Stomach (tissue), 8 donors: ENCODE measurements at regions not wholly inside any gene's neighbourhood (a gene's known extent, or its start where the extent isn't known, plus 50 kb on each side); places are given as distances from the start of the nearest gene placed in this dataset.

Source experiments
- DNase-seq, 2 donors: peaks; one replicate each; pipeline versions ENCODE4 v3.0.0 to v3.0.0-alpha.2; 2013 to 2019
- H3K27ac ChIP-seq, 5 donors: fragments of 200-600 bp in 4 of 5; sonication (generic) in 4 of 5; one replicate each; pipeline ENCODE4 v1.5.1; 2013 to 2019; ENCODE audit warnings: mild to moderate bottlenecking in 1 of 5, moderate library complexity in 1 of 5
- H3K27me3 ChIP-seq, 3 donors: fragments of 200-600 bp; sonication (generic); one replicate each; pipeline ENCODE4 v1.5.1; 2017 to 2019; ENCODE audit warnings: mixed run types in 1 of 3
- H3K36me3 ChIP-seq, 4 donors: fragments of 200-600 bp; sonication (generic); 1 replicate in 3 of 4; 2 replicates in 1 of 4; pipeline ENCODE4 v1.5.1; 2016 to 2019
- H3K4me1 ChIP-seq, 4 donors: fragments of 200-600 bp; sonication (generic); one replicate each; pipeline ENCODE4 v1.5.1; 2016 to 2019
- H3K4me3 ChIP-seq, 4 donors: fragments of 200-600 bp; sonication (generic) in 3 of 4; one replicate each; pipeline ENCODE4 v1.5.1; 2016 to 2019; ENCODE audit warnings: mild to moderate bottlenecking in 1 of 4
- H3K9me3 ChIP-seq, 4 donors: fragments of 200-600 bp; sonication (generic); one replicate each; pipeline ENCODE4 v1.5.1; 2016 to 2019
- CTCF ChIP-seq, 7 experiments: fragments of 450-650 bp in 4 of 7; fragments of 200-600 bp in 3 of 7; sonication (generic) in 3 of 7; IDR thresholded peaks; one replicate each; pipeline ENCODE4 v1.5.1; 2016 to 2019; ENCODE audit warnings: antibody characterized with exemption in 7 of 7, control low read depth in 2 of 7, mild to moderate bottlenecking in 1 of 7
- EP300 ChIP-seq: sonication (generic); formaldehyde crosslinking; IDR thresholded peaks from one replicate; pipeline ENCODE4 v1.6.1; 2017; ENCODE audit warnings: antibody characterized with exemption
- POLR2A ChIP-seq, 4 donors: fragments of 450-650 bp; IDR thresholded peaks; one replicate each; pipeline ENCODE4 v1.6.1; 2016; ENCODE audit warnings: antibody characterized with exemption in 4 of 4, control low read depth in 2 of 4, mild to moderate bottlenecking in 1 of 4, moderate library complexity in 1 of 4
- POLR2AphosphoS5 ChIP-seq, 3 donors: sonication (generic); formaldehyde crosslinking; IDR thresholded peaks; one replicate each; pipeline ENCODE4 v1.6.1; 2016; ENCODE audit warnings: antibody characterized with exemption in 3 of 3
- WGBS, 5 donors: extraction: QIAGEN DNeasy Blood & Tissue Kit in 3 of 5; methylation state at CpG; one replicate each; pipeline versions ENCODE4 v1.1.5 to v1.1.7; 2013 to 2018; 5-methylcytosine and 5-hydroxymethylcytosine counted together
- intact Hi-C: fragments of 100-400 bp; cut with DNase I; formaldehyde crosslinking; loops from one replicate; pipeline ENCODE4 v1.15.1; 2023; ENCODE audit warnings: low total_unique reads
- donor health status: healthy with polysubstance abuse.
- donor health status: Bipolar disorder and iron deficiency.
- donor health status: healthy.

- intact Hi-C loops: no loop called here
- Histone ChIP-seq H3K27me3 (no peaks in the 10 kb centered on the region), H3K36me3 (no peaks in the 10 kb centered on the region), H3K9me3 (no peaks in the 10 kb centered on the region), H3K4me1 (no peaks in the 10 kb centered on the region), H3K4me3 (no peak overlapping the region), H3K27ac (no peak overlapping the region)
- 88 to 99% (median 95%) methylated on average over 2 of the region's 2 CpGs for WGBS, 5 donors
- DNase-seq: no peak
- TF ChIP-seq EP300 (no peak), POLR2A (IDR thresholded peaks at IDR 0.05) (no peak), POLR2AphosphoS5 (IDR thresholded peaks at IDR 0.05) (no peak), CTCF (IDR thresholded peaks at IDR 0.05) (no peak)
These were observed 60.3 kb upstream of the UPP2 start for GRCh38 chr2:158041400-158041799.

GRCh38 chr2:158038901-158039300, 62.8 kb upstream of the UPP2 start:
- TF ChIP-seq POLR2AphosphoS5 (IDR thresholded peaks at IDR 0.05) (no peak), EP300 (no peak), CTCF (IDR thresholded peaks at IDR 0.05) (no peak)
- no peak for DNase-seq
- Histone ChIP-seq H3K4me3 (no peak overlapping the region), H3K9me3 (no peaks in the 10 kb centered on the region), H3K4me1 (no peaks in the 10 kb centered on the region), H3K27me3 (no peaks in the 10 kb centered on the region), H3K36me3 (no peaks in the 10 kb centered on the region), H3K27ac (no peak overlapping the region)
- intact Hi-C loops: no loop called here
- whole genome bisulfite sequencing, 5 donors: 91 to 96% (median 95%) methylated on average over 5 of the region's 5 CpGs

GRCh38 chr2:158034198-158034866, 67.3 kb upstream of the UPP2 start:
- H3K4me3 ChIP-seq: no peak overlapping the region
- 25 to 39% (median 27%) methylated on average over 7 of the region's 7 CpGs for WGBS, 5 donors
- H3K27ac ChIP-seq: no peak overlapping the region
- no peaks in the 10 kb centered on the region for H3K27me3 ChIP-seq
- peak in 1 of 3 donors; percentile 16 for TF ChIP-seq POLR2AphosphoS5 (IDR thresholded peaks at IDR 0.05)
- TF ChIP-seq CTCF (IDR thresholded peaks at IDR 0.05): peak in 5 of 7 experiments; percentile 8 to 54 (median 45)
- no peak for TF ChIP-seq POLR2A (IDR thresholded peaks at IDR 0.05)
- no peak for TF ChIP-seq EP300
- intact Hi-C loops: loop anchor here (5.0 kb wide), 1 partner anchor 713 kb away; no protein-coding TSS in a partner anchor
- no peaks in the 10 kb centered on the region for H3K4me1 ChIP-seq
- no peaks in the 10 kb centered on the region for H3K36me3 ChIP-seq
- H3K9me3 ChIP-seq: no peaks in the 10 kb centered on the region
- DNase-seq: peak; percentile 59 to 89

- no peaks in the 10 kb centered on the region for H3K9me3 ChIP-seq
- intact Hi-C loops: loop anchor here (5.0 kb wide), 1 partner anchor 716 kb away; no protein-coding TSS in a partner anchor
- TF ChIP-seq POLR2AphosphoS5 (IDR thresholded peaks at IDR 0.05): no peak
- no peak for TF ChIP-seq EP300
- no peak for TF ChIP-seq CTCF (IDR thresholded peaks at IDR 0.05)
- TF ChIP-seq POLR2A (IDR thresholded peaks at IDR 0.05): no peak
- H3K4me3 ChIP-seq: no peak overlapping the region
- WGBS, 5 donors: 64 to 77% (median 68%) methylated on average over 4 of the region's 4 CpGs
- no peaks in the 10 kb centered on the region for H3K27me3 ChIP-seq
- no peak overlapping the region for H3K27ac ChIP-seq
- no peaks in the 10 kb centered on the region for H3K36me3 ChIP-seq
- H3K4me1 ChIP-seq: no peaks in the 10 kb centered on the region
- no peak for DNase-seq
These were observed 70.3 kb upstream of the UPP2 start for GRCh38 chr2:158031371-158031770.
